ENCODE measurements at regions not wholly inside any gene's neighbourhood (a gene's known extent, or its start where the extent isn't known, plus 50 kb on each side); places are given as distances from the start of the nearest gene placed in this dataset.
A peak's percentile ranks its signal among the peaks of the same experiment; 100 is the strongest.
"Not testable (repeated sequence)": the region's sequence is repeated elsewhere in the genome, so short reads cannot be mapped to it uniquely, and the experiment has no call there.

- DNase-seq, result peak in 5 of 58 donors; percentile 1 to 29 (median 7)
These were observed 299.3 kb upstream of the STXBP6 start for GRCh38 chr14:25349269-25349668.

- no peak for DNase-seq
These were observed 290.9 kb upstream of the STXBP6 start for GRCh38 chr14:25340882-25341281.

GRCh38 chr14:25322784-25323183 is 272.8 kb upstream of the STXBP6 start:
- DNase-seq, result no peak

- DNase-seq, result not testable (repeated sequence)
These were observed 266.1 kb upstream of the STXBP6 start for GRCh38 chr14:25316007-25316406.

GRCh38 chr14:25308244-25308643 is 258.3 kb upstream of the STXBP6 start:
- no peak for DNase-seq

- no peak for DNase-seq
These were observed 254.0 kb upstream of the STXBP6 start for GRCh38 chr14:25303934-25304333.

GRCh38 chr14:25298238-25298637 is 248.3 kb upstream of the STXBP6 start:
- DNase-seq, result no peak

- DNase-seq, result not testable (repeated sequence)
These were observed 240.2 kb upstream of the STXBP6 start for GRCh38 chr14:25290154-25290553.

GRCh38 chr14:25274529-25274928 is 224.6 kb upstream of the STXBP6 start:
- no peak for DNase-seq

- DNase-seq, result no peak
These were observed 217.2 kb upstream of the STXBP6 start for GRCh38 chr14:25267186-25267585.

GRCh38 chr14:25259470-25259869 is 209.5 kb upstream of the STXBP6 start:
- DNase-seq, result no peak

GRCh38 chr14:25252793-25253192 is 202.8 kb upstream of the STXBP6 start:
- DNase-seq, result no peak

- DNase-seq, result no peak
These were observed 200.6 kb upstream of the STXBP6 start for GRCh38 chr14:25250516-25250915.

- DNase-seq, result no peak
These were observed 197.7 kb upstream of the STXBP6 start for GRCh38 chr14:25247609-25248008.

GRCh38 chr14:25246751-25247150 is 196.8 kb upstream of the STXBP6 start:
- peak in 1 of 58 donors; percentile 33 for DNase-seq

GRCh38 chr14:25239170-25239569 is 189.2 kb upstream of the STXBP6 start:
- DNase-seq, result no peak

- DNase-seq, result peak in 9 of 58 donors; percentile 1 to 16 (median 5)
These were observed 187.9 kb upstream of the STXBP6 start for GRCh38 chr14:25237845-25238244.

- DNase-seq, result no peak
These were observed 183.7 kb upstream of the STXBP6 start for GRCh38 chr14:25233613-25234012.

GRCh38 chr14:25231004-25231403 is 181.1 kb upstream of the STXBP6 start:
- peak in 6 of 58 donors; percentile 2 to 22 (median 8) for DNase-seq

- DNase-seq, result no peak
These were observed 176.3 kb upstream of the STXBP6 start for GRCh38 chr14:25226214-25226613.

GRCh38 chr14:25222256-25222655 is 172.3 kb upstream of the STXBP6 start:
- no peak for DNase-seq

GRCh38 chr14:25220514-25220913 is 170.6 kb upstream of the STXBP6 start:
- DNase-seq, result no peak

- DNase-seq, result no peak
These were observed 165.7 kb upstream of the STXBP6 start for GRCh38 chr14:25215607-25216006.

- no peak for DNase-seq
These were observed 147.9 kb upstream of the STXBP6 start for GRCh38 chr14:25197885-25198284.

Data from anterior cingulate cortex (tissue), 58 donors.